PC-3 (cell line): ENCODE measurements at regions not wholly inside any gene's neighbourhood (a gene's known extent, or its start where the extent isn't known, plus 50 kb on each side); places are given as distances from the start of the nearest gene placed in this dataset.

Experiments used
- ATAC-seq: fragments of 200-7000 bp; cut with Tn5 transposase; 2 replicates; pipeline ENCODE4 v1.9.1; 2020; ENCODE audit warnings: mild to moderate bottlenecking, moderate library complexity
- BruUV-seq: library from RNA; stranded (reverse); fragments of 400-500 nt; replicated peaks from 2 replicates; lab custom pipeline; 2021; lab: Mats Ljungman, UMichigan
- CTCF ChIA-PET: fragments of 300-600 bp; sonication (Branson Sonifier 250); formaldehyde crosslinking; loops from one replicate; lab custom pipeline; 2022; ENCODE audit warnings: antibody characterized with exemption; lab: Charles Lee
- POLR2A ChIA-PET: fragments of 300-600 bp; sonication (Branson Sonifier 250); formaldehyde crosslinking; loops from one replicate; lab custom pipeline; 2022; ENCODE audit warnings: antibody characterized with exemption; ENCODE audit not compliant: unreplicated experiment; lab: Charles Lee
- DNase-seq: peaks from one replicate; pipeline ENCODE4 v3.0.0-alpha.2; 2015
- H2AFZ ChIP-seq: fragments of 300-600 bp; sonication (generic); 2 replicates; pipeline ENCODE4 v1.6.0; 2016; ENCODE audit warnings: antibody characterized with exemption, low read length
- H3F3A ChIP-seq: fragments of 300-600 bp; sonication (generic); one replicate; pipeline ENCODE4 v1.6.0; 2017; ENCODE audit warnings: antibody characterized with exemption, low read length, control low read depth, mild to moderate bottlenecking; ENCODE audit not compliant: unreplicated experiment
- H3K27ac ChIP-seq: fragments of 300-600 bp; sonication (generic); 2 replicates; pipeline ENCODE4 v1.5.1; 2016; ENCODE audit warnings: mild to moderate bottlenecking, low read length
- H3K27me3 ChIP-seq: fragments of 300-600 bp; sonication (generic); 2 replicates; pipeline ENCODE4 v1.6.1; 2016; ENCODE audit warnings: low read length, mixed read lengths
- H3K36me3 ChIP-seq: fragments of 300-600 bp; sonication (generic); 2 replicates; pipeline ENCODE4 v1.6.1; 2016; ENCODE audit warnings: low read depth, mixed run types, low read length, mixed read lengths
- H3K4me1 ChIP-seq: fragments of 300-600 bp; sonication (generic); 2 replicates; pipeline ENCODE4 v1.5.1; 2016; ENCODE audit warnings: low read length; ENCODE audit not compliant: insufficient read depth
- H3K4me2 ChIP-seq: fragments of 300-600 bp; sonication (generic); 2 replicates; pipeline ENCODE4 v1.6.0; 2016; ENCODE audit warnings: low read length
- H3K4me3 ChIP-seq: fragments of 300-600 bp; sonication (generic); 2 replicates; pipeline ENCODE4 v1.5.1; 2016; ENCODE audit warnings: mild to moderate bottlenecking, low read length, mixed read lengths
- H3K79me2 ChIP-seq: fragments of 300-600 bp; sonication (generic); 2 replicates; pipeline ENCODE4 v1.6.1; 2017; ENCODE audit warnings: low read length, mixed read lengths
- H3K9ac ChIP-seq: fragments of 300-600 bp; sonication (generic); 2 replicates; pipeline ENCODE4 v1.6.0; 2016; ENCODE audit warnings: mild to moderate bottlenecking, low read length
- H3K9me2 ChIP-seq: fragments of 300-600 bp; sonication (generic); replicated peaks from 2 replicates; pipeline ENCODE4 v1.6.1; 2016; ENCODE audit warnings: mixed run types, low read length, mixed read lengths
- H3K9me3 ChIP-seq: fragments of 300-600 bp; sonication (generic); 2 replicates; pipeline ENCODE4 v1.6.1; 2016; ENCODE audit warnings: low read length, mixed read lengths
- H4K20me1 ChIP-seq: fragments of 300-600 bp; sonication (generic); 2 replicates; pipeline ENCODE4 v1.6.1; 2016; ENCODE audit warnings: low read length, mixed read lengths
- EZH2 ChIP-seq: fragments of 300-600 bp; sonication (generic); IDR thresholded peaks from one replicate; pipeline ENCODE4 v1.6.1; 2017; ENCODE audit warnings: antibody characterized with exemption, mild to moderate bottlenecking, low read length; ENCODE audit not compliant: unreplicated experiment
- EZH2phosphoT487 ChIP-seq: fragments of 300-600 bp; sonication (generic); IDR thresholded peaks from 2 replicates; pipeline ENCODE4 v1.6.1; 2018; ENCODE audit warnings: mild to moderate bottlenecking, antibody characterized with exemption, low read length, borderline replicate concordance
- intact Hi-C: fragments of 100-400 bp; cut with micrococcal nuclease; formaldehyde crosslinking; loops from 2 replicates; pipeline ENCODE4 v1.9.0; 2023
- TF ChIP-seq, protein P1 (sequence below): fragments of 300-600 bp; sonication (generic); conservative IDR thresholded peaks from 2 replicates; pipeline ENCODE4 v1.5.1; 2017; ENCODE audit warnings: antibody characterized with exemption, low read depth, mild to moderate bottlenecking, low read length

- H4K20me1 ChIP-seq: no peaks in the 10 kb centered on the region
- TF ChIP-seq, protein P1, sequence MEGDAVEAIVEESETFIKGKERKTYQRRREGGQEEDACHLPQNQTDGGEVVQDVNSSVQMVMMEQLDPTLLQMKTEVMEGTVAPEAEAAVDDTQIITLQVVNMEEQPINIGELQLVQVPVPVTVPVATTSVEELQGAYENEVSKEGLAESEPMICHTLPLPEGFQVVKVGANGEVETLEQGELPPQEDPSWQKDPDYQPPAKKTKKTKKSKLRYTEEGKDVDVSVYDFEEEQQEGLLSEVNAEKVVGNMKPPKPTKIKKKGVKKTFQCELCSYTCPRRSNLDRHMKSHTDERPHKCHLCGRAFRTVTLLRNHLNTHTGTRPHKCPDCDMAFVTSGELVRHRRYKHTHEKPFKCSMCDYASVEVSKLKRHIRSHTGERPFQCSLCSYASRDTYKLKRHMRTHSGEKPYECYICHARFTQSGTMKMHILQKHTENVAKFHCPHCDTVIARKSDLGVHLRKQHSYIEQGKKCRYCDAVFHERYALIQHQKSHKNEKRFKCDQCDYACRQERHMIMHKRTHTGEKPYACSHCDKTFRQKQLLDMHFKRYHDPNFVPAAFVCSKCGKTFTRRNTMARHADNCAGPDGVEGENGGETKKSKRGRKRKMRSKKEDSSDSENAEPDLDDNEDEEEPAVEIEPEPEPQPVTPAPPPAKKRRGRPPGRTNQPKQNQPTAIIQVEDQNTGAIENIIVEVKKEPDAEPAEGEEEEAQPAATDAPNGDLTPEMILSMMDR: no peak
- H3K9me3 ChIP-seq: no peaks in the 10 kb centered on the region
- H2AFZ ChIP-seq: no peak overlapping the region
- ATAC-seq (no peak), DNase-seq (no peak)
- H3K79me2 ChIP-seq: no peaks in the 10 kb centered on the region
- H3K36me3 ChIP-seq: no peaks in the 10 kb centered on the region
- H3K4me3 ChIP-seq: no peak overlapping the region
- no peak overlapping the region for H3K27ac ChIP-seq
- CTCF ChIA-PET: no interaction called here
- H3F3A ChIP-seq: no peaks in the 10 kb centered on the region
- H3K9ac ChIP-seq: no peak overlapping the region
- H3K4me2 ChIP-seq: no peak overlapping the region
- H3K4me1 ChIP-seq: peaks cover 2% of the 10 kb centered on the region
- H3K9me2 ChIP-seq: 0 out of 2 replicates have a peak, but pooled peaks cover 3% of the 10 kb centered on the region
- POLR2A ChIA-PET: no interaction called here
- BruUV-seq: no TSS peak
- no peaks in the 10 kb centered on the region for H3K27me3 ChIP-seq
- intact Hi-C loops: no loop called here
Measured at GRCh38 chr3:18779704-18780103, 354.6 kb upstream of the SATB1 start.

DNA sequence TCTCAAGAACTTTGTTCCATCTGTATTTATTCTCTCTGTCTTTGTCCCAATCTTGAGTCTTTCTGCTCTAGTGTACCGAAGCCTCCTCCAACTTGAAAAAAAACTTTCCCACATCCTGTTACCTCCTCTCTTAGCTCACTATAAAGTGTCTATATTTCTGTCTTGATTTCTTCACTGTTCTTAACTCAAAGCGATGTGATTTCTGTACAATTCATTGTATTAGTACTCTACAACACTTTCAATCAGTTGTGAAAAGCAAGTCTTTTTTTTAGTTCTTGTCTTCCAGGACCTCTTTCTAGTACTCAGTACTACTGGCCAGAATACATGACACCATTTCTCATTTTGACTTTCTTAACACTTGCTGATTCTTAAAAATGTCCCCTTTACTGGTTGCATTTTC is 353.5 kb upstream of the SATB1 start:
- Histone ChIP-seq H4K20me1 (no peaks in the 10 kb centered on the region), H3K27me3 (no peaks in the 10 kb centered on the region), H3F3A (no peaks in the 10 kb centered on the region), H3K4me3 (no peak overlapping the region), H3K9me3 (no peaks in the 10 kb centered on the region), H3K27ac (no peak overlapping the region), H3K36me3 (no peaks in the 10 kb centered on the region), H2AFZ (no peak overlapping the region), H3K4me2 (no peak overlapping the region), H3K79me2 (no peaks in the 10 kb centered on the region), H3K9ac (no peak overlapping the region), H3K9me2 (0 out of 2 replicates have a peak, but pooled peaks cover 3% of the 10 kb centered on the region), H3K4me1 (peaks cover 8% of the 10 kb centered on the region)
- ATAC-seq: no peak
- CTCF ChIA-PET: no interaction called here
- no peak for DNase-seq
- no TSS peak for BruUV-seq
- POLR2A ChIA-PET: no interaction called here
- intact Hi-C loops: no loop called here
- TF ChIP-seq, protein P1: no peak
- no peak for TF ChIP-seq EZH2
- no peak for TF ChIP-seq EZH2phosphoT487

DNA sequence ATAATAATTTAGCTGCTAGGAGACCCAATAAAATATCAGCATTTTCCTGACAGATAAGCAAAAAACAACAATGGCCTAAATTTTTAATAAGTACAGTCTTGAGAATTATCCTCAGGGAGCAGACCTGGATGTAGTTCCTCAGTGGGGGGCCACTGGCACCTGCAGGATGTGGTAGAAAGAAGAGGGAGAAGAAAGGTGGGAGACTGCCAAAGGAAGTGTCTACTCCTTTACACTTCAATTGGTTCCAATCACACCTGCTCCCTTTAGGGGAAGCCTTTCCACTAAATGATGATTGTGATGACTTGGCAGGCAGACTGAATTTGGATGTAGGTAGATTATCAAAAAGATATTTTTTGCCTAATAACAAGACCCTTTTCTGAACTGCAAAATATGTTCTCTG is 353.0 kb upstream of the SATB1 start:
- no peak overlapping the region for H3K4me3 ChIP-seq
- ATAC-seq: no peak
- intact Hi-C loops: no loop called here
- no peaks in the 10 kb centered on the region for H3K36me3 ChIP-seq
- POLR2A ChIA-PET: no interaction called here
- no peak for DNase-seq
- BruUV-seq: no TSS peak
- no peak overlapping the region for H3K4me2 ChIP-seq
- 0 out of 2 replicates have a peak, but pooled peaks cover 3% of the 10 kb centered on the region for H3K9me2 ChIP-seq
- H3K9me3 ChIP-seq: no peaks in the 10 kb centered on the region
- no peaks in the 10 kb centered on the region for H4K20me1 ChIP-seq
- H3K79me2 ChIP-seq: no peaks in the 10 kb centered on the region
- TF ChIP-seq EZH2phosphoT487 (no peak), EZH2 (no peak)
- TF ChIP-seq, protein P1: no peak
- peaks cover 8% of the 10 kb centered on the region for H3K4me1 ChIP-seq
- CTCF ChIA-PET: no interaction called here
- H3K9ac ChIP-seq: no peak overlapping the region
- H3K27ac ChIP-seq: no peak overlapping the region
- H3F3A ChIP-seq: no peaks in the 10 kb centered on the region
- no peak overlapping the region for H2AFZ ChIP-seq
- H3K27me3 ChIP-seq: no peaks in the 10 kb centered on the region
